ENCODE measurements at regions not wholly inside any gene's neighbourhood (a gene's known extent, or its start where the extent isn't known, plus 50 kb on each side); places are given as distances from the start of the nearest gene placed in this dataset.

- no peaks in the 10 kb centered on the region for H3K36me3 Mint-ChIP-seq (ENCODE audit: low read depth)
- H3K4me1 Mint-ChIP-seq (ENCODE audit: low read depth): no peaks in the 10 kb centered on the region
- peaks cover 1% of the 10 kb centered on the region for H3K9me3 Mint-ChIP-seq
- no peak overlapping the region for H3K27ac Mint-ChIP-seq
- H3K27me3 Mint-ChIP-seq (ENCODE audit: low read depth): no peaks in the 10 kb centered on the region
- H3K4me3 Mint-ChIP-seq: no peak overlapping the region
Measured at GRCh38 chr2:146363731-146364130, 1481.1 kb upstream of the ACVR2A start.

GRCh38 chr2:146351689-146352088 lies 1493.1 kb upstream of the ACVR2A start:
- Mint-ChIP-seq H3K27me3 (ENCODE audit: low read depth) (no peaks in the 10 kb centered on the region), H3K9me3 (no peaks in the 10 kb centered on the region), H3K4me3 (no peak overlapping the region), H3K27ac (no peak overlapping the region), H3K4me1 (ENCODE audit: low read depth) (no peaks in the 10 kb centered on the region), H3K36me3 (ENCODE audit: low read depth) (no peaks in the 10 kb centered on the region)

- no peaks in the 10 kb centered on the region for H3K36me3 Mint-ChIP-seq (ENCODE audit: low read depth)
- no peaks in the 10 kb centered on the region for H3K27me3 Mint-ChIP-seq (ENCODE audit: low read depth)
- no peak overlapping the region for H3K27ac Mint-ChIP-seq
- no peaks in the 10 kb centered on the region for H3K4me1 Mint-ChIP-seq (ENCODE audit: low read depth)
- H3K4me3 Mint-ChIP-seq: no peak overlapping the region
- no peaks in the 10 kb centered on the region for H3K9me3 Mint-ChIP-seq
Measured at GRCh38 chr2:146349334-146349733, 1495.5 kb upstream of the ACVR2A start.

- no peaks in the 10 kb centered on the region for H3K9me3 Mint-ChIP-seq
- no peak overlapping the region for H3K4me3 Mint-ChIP-seq
- no peak overlapping the region for H3K27ac Mint-ChIP-seq
- no peaks in the 10 kb centered on the region for H3K4me1 Mint-ChIP-seq (ENCODE audit: low read depth)
- no peaks in the 10 kb centered on the region for H3K27me3 Mint-ChIP-seq (ENCODE audit: low read depth)
- no peaks in the 10 kb centered on the region for H3K36me3 Mint-ChIP-seq (ENCODE audit: low read depth)
Measured at GRCh38 chr2:146324951-146325350, 1519.9 kb upstream of the ACVR2A start.

GRCh38 chr2:146323564-146323963 lies 1521.3 kb upstream of the ACVR2A start:
- no peaks in the 10 kb centered on the region for H3K9me3 Mint-ChIP-seq
- no peaks in the 10 kb centered on the region for H3K27me3 Mint-ChIP-seq (ENCODE audit: low read depth)
- no peak overlapping the region for H3K27ac Mint-ChIP-seq
- H3K36me3 Mint-ChIP-seq (ENCODE audit: low read depth): no peaks in the 10 kb centered on the region
- no peaks in the 10 kb centered on the region for H3K4me1 Mint-ChIP-seq (ENCODE audit: low read depth)
- no peak overlapping the region for H3K4me3 Mint-ChIP-seq

- H3K36me3 Mint-ChIP-seq (ENCODE audit: low read depth): no peaks in the 10 kb centered on the region
- H3K4me3 Mint-ChIP-seq: no peak overlapping the region
- H3K27ac Mint-ChIP-seq: no peak overlapping the region
- no peaks in the 10 kb centered on the region for H3K9me3 Mint-ChIP-seq
- H3K4me1 Mint-ChIP-seq (ENCODE audit: low read depth): no peaks in the 10 kb centered on the region
- no peaks in the 10 kb centered on the region for H3K27me3 Mint-ChIP-seq (ENCODE audit: low read depth)
Measured at GRCh38 chr2:146321175-146321574, 1523.7 kb upstream of the ACVR2A start.

- no peaks in the 10 kb centered on the region for H3K9me3 Mint-ChIP-seq
- H3K36me3 Mint-ChIP-seq (ENCODE audit: low read depth): no peaks in the 10 kb centered on the region
- H3K27ac Mint-ChIP-seq: no peak overlapping the region
- no peak overlapping the region for H3K4me3 Mint-ChIP-seq
- no peaks in the 10 kb centered on the region for H3K4me1 Mint-ChIP-seq (ENCODE audit: low read depth)
- no peaks in the 10 kb centered on the region for H3K27me3 Mint-ChIP-seq (ENCODE audit: low read depth)
Measured at GRCh38 chr2:146317959-146318358, 1526.9 kb upstream of the ACVR2A start.

GRCh38 chr2:146312899-146313298 lies 1531.9 kb upstream of the ACVR2A start:
- H3K36me3 Mint-ChIP-seq (ENCODE audit: low read depth): no peaks in the 10 kb centered on the region
- H3K9me3 Mint-ChIP-seq: no peaks in the 10 kb centered on the region
- H3K27me3 Mint-ChIP-seq (ENCODE audit: low read depth): no peaks in the 10 kb centered on the region
- H3K4me1 Mint-ChIP-seq (ENCODE audit: low read depth): no peaks in the 10 kb centered on the region
- H3K4me3 Mint-ChIP-seq: no peak overlapping the region
- H3K27ac Mint-ChIP-seq: no peak overlapping the region

- peaks cover 15% of the 10 kb centered on the region for H3K9me3 Mint-ChIP-seq
- no peak overlapping the region for H3K4me3 Mint-ChIP-seq
- no peak overlapping the region for H3K27ac Mint-ChIP-seq
- H3K27me3 Mint-ChIP-seq (ENCODE audit: low read depth): no peaks in the 10 kb centered on the region
- H3K36me3 Mint-ChIP-seq (ENCODE audit: low read depth): no peaks in the 10 kb centered on the region
- no peaks in the 10 kb centered on the region for H3K4me1 Mint-ChIP-seq (ENCODE audit: low read depth)
Measured at GRCh38 chr2:146305164-146305563, 1539.7 kb upstream of the ACVR2A start.

- H3K4me1 Mint-ChIP-seq (ENCODE audit: low read depth): no peaks in the 10 kb centered on the region
- peaks cover 14% of the 10 kb centered on the region for H3K9me3 Mint-ChIP-seq
- no peaks in the 10 kb centered on the region for H3K27me3 Mint-ChIP-seq (ENCODE audit: low read depth)
- H3K27ac Mint-ChIP-seq: no peak overlapping the region
- no peak overlapping the region for H3K4me3 Mint-ChIP-seq
- H3K36me3 Mint-ChIP-seq (ENCODE audit: low read depth): no peaks in the 10 kb centered on the region
Measured at GRCh38 chr2:146301287-146301686, 1543.5 kb upstream of the ACVR2A start.

GRCh38 chr2:146295080-146295670 lies 1549.7 kb upstream of the ACVR2A start:
- no peaks in the 10 kb centered on the region for H3K4me1 Mint-ChIP-seq (ENCODE audit: low read depth)
- peaks cover 10% of the 10 kb centered on the region for H3K9me3 Mint-ChIP-seq
- no peaks in the 10 kb centered on the region for H3K36me3 Mint-ChIP-seq (ENCODE audit: low read depth)
- no peaks in the 10 kb centered on the region for H3K27me3 Mint-ChIP-seq (ENCODE audit: low read depth)
- H3K4me3 Mint-ChIP-seq: no peak overlapping the region
- no peak overlapping the region for H3K27ac Mint-ChIP-seq

GRCh38 chr2:146287281-146287680 lies 1557.5 kb upstream of the ACVR2A start:
- H3K9me3 Mint-ChIP-seq: no peaks in the 10 kb centered on the region
- no peak overlapping the region for H3K4me3 Mint-ChIP-seq
- H3K36me3 Mint-ChIP-seq (ENCODE audit: low read depth): no peaks in the 10 kb centered on the region
- H3K27me3 Mint-ChIP-seq (ENCODE audit: low read depth): no peaks in the 10 kb centered on the region
- H3K4me1 Mint-ChIP-seq (ENCODE audit: low read depth): no peaks in the 10 kb centered on the region
- H3K27ac Mint-ChIP-seq: no peak overlapping the region

- no peaks in the 10 kb centered on the region for H3K36me3 Mint-ChIP-seq (ENCODE audit: low read depth)
- H3K4me3 Mint-ChIP-seq: no peak overlapping the region
- H3K27ac Mint-ChIP-seq: no peak overlapping the region
- no peaks in the 10 kb centered on the region for H3K4me1 Mint-ChIP-seq (ENCODE audit: low read depth)
- no peaks in the 10 kb centered on the region for H3K9me3 Mint-ChIP-seq
- no peaks in the 10 kb centered on the region for H3K27me3 Mint-ChIP-seq (ENCODE audit: low read depth)
Measured at GRCh38 chr2:146278881-146279280, 1565.9 kb upstream of the ACVR2A start.

- H3K4me1 Mint-ChIP-seq (ENCODE audit: low read depth): no peaks in the 10 kb centered on the region
- H3K36me3 Mint-ChIP-seq (ENCODE audit: low read depth): no peaks in the 10 kb centered on the region
- no peaks in the 10 kb centered on the region for H3K27me3 Mint-ChIP-seq (ENCODE audit: low read depth)
- no peaks in the 10 kb centered on the region for H3K9me3 Mint-ChIP-seq
- no peak overlapping the region for H3K4me3 Mint-ChIP-seq
- H3K27ac Mint-ChIP-seq: no peak overlapping the region
Measured at GRCh38 chr2:146271131-146271831, 1573.5 kb upstream of the ACVR2A start.

- no peaks in the 10 kb centered on the region for H3K27me3 Mint-ChIP-seq (ENCODE audit: low read depth)
- H3K4me1 Mint-ChIP-seq (ENCODE audit: low read depth): no peaks in the 10 kb centered on the region
- no peak overlapping the region for H3K4me3 Mint-ChIP-seq
- H3K36me3 Mint-ChIP-seq (ENCODE audit: low read depth): no peaks in the 10 kb centered on the region
- H3K9me3 Mint-ChIP-seq: no peaks in the 10 kb centered on the region
- no peak overlapping the region for H3K27ac Mint-ChIP-seq
Measured at GRCh38 chr2:146270618-146271017, 1574.2 kb upstream of the ACVR2A start.

Measured in T-helper 1 cell treated with Interleukin-12 subunit alpha and Interleukin-12 subunit beta and Interleukin-4 antibody, amounts not matched to agents 30 μg/mL and 1 μg/mL, for 36 hours (primary cell).